NCI-H1694 treated with DMSO at 0.1 percent for 48 hours (cell line): ENCODE measurements at regions not wholly inside any gene's neighbourhood (a gene's known extent, or its start where the extent isn't known, plus 50 kb on each side); places are given as distances from the start of the nearest gene placed in this dataset.
A peak's percentile ranks its signal among the peaks of the same experiment; 100 is the strongest.
"Not testable (repeated sequence)": the region's sequence is repeated elsewhere in the genome, so short reads cannot be mapped to it uniquely, and the experiment has no call there.

Experiments used
- DNase-seq: peaks from one replicate; lab custom pipeline; 2025; lab: John Stamatoyannopoulos, UW

GRCh38 chr17:22265807-22266206 lies 573.5 kb downstream of the KCNJ18 start:
- no peak for DNase-seq

- peak; percentile 49 for DNase-seq
Measured at GRCh38 chr17:22266231-22266630, 573.9 kb downstream of the KCNJ18 start.

DNA sequence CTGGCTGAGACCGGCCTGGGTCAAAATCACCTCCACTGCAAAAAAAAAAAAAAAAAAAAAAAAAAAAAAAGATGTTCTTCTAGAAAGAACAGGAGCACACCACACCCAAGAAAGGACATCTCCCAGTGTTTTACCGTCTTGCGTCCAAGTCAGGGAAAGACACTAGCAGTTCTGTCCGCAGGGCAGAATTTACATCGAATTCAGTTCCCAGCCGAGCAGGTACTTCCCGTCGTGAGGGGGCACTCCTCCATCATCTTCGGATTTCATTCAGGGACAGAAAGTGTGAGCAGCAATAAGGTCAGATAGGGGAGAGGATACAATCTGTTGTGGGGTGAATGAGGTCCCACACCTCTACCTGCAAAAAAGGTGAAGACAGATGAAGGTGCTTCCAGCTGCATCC lies 574.7 kb downstream of the KCNJ18 start:
- no peak for DNase-seq

DNA sequence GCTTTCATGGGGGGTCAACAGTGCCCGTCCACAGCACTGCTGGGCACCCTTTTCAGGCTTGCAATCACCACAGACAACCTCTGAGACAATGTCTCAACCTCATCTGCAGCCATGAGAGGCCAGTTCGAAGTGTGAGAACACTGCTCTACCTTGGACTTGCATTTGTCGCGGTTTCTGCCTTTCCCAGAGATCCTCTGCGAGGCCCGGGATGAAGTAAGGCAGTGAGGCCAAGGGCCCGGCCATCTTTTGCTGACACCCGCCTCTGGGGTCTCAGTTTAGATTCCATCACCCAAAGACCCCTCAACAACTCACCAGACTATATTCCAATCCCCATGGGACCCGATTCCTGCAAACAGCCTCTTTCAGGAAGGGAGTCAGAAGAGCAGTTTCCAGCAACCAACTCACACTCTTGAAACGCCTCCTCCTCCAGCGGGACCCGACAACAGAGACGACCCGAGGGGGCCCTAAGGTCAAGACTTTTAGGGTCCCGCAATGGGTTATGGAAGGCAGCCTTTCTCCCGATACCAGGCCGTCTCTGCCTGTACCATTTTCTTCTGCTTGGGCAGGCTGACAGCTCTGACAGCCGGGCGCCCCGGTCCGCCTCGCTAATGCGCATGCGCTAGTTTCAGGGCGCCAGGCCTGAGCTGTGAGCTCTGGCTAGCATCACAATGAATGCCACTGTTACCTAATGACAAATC lies 576.0 kb downstream of the KCNJ18 start:
- no peak for DNase-seq

DNA sequence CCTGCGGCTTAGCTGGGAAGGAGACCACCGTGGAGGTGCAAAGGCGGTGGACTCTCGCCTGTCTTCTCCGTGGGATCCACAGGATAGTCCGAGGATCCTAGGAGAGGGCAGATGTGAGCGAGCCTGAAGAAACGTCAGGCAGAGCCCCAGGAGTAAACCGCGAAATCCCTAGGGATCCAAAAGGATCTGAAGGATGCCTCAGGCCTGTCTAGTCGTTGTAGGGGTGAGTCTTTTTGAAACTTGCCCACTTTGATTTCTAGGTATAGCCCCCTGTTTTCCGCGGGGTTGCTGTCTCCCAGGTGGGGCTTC lies 576.5 kb downstream of the KCNJ18 start:
- DNase-seq: no peak

DNA sequence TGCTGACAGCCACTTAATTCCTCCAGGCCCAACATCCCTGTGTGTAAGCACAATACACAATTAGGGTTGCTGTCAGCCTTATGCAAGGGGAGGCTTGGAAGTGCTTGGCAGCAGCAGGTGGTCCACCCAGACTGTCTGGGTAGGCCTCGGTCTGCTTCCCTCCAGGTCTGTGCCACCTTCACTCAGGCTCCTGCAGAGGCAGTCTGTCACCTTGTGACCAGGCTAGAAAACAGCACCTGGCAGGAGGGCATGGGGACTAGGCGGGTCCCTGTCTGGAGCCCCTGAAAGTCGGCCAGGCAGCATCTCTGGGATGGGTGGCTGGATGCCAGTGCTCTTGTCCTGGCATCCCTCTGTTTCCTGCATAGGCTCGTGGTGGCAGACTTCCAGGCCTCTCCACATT lies 578.1 kb downstream of the KCNJ18 start:
- no peak for DNase-seq

DNA sequence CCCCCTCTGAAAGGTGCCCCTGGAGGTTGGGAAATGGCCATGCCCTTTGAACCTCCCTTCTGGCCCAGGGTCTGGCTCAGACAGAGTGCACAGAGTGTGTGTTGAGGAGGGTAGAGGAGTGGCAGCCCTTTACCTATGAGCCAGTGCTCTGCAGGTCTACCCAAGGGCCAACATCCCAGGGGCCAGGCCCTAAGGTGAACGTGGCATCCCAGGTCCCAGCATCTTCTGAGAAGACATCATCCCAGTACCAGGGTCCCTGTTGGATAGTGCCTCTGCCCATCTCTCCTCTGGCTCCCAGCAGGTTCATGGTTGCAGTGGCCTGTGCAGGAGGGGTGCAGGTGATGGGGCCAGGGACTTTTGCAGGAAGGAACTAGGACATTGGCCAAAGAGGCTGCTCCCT lies 578.5 kb downstream of the KCNJ18 start:
- DNase-seq: not testable (repeated sequence)

DNA sequence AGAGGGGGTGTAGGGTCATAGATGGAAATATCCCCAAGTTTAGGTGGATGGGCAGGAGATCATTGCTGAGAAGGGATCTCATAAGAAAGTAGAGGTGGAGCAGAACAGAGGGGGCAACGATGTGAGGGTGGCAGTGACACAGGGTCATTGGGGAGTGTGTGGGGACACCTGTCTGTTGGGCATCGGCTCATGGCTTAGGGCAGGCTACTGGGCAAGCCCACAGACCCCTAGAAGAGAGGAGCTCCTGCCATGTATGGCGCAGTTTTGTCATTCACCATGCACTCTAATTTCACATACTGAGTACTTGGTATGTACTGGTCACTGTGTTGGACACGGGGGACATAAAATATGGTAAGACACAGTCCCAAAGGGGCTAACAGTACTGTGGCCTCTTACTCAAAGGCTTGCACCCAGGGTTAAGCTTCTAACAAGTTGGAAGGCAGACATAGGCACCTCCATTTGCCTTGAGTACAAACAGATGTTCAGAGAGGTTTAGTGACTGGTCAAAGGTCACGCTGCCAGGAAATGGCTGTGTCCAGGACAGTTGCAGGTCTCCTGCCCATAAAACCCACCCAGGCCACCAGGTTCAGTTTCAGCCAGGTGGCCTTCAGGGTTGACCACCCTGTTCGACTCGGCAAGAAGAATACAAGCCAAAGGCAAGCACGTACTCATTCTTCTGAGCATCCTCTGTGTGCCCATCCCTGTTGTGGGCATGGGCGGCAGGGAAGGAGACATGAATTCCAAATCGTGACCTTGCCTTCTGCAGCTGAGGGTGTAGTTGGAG lies 580.2 kb downstream of the KCNJ18 start:
- DNase-seq: no peak

DNA sequence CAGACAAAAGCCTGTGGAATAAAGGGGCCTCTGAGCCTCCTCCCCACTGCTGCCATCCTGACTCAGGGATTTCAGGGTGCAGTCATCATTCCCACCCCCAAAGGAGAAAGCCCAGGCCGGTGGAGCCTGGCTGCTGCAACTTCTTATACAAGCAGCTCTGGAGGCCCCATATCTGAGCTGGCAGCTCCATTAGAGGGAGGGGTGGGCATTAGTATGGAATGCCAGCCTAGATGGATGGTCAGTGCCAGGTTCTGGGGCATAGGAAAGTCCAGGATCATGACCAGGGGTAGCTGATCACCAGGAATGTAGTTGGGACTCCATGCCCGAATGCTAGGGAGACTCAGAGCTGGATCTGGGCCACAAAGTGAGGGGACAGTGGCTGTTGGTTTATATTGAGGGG lies 581.0 kb downstream of the KCNJ18 start:
- no peak for DNase-seq

- no peak for DNase-seq
Measured at GRCh38 chr17:22277595-22277994, 585.3 kb downstream of the KCNJ18 start.

GRCh38 chr17:22278302-22279275 lies 586.3 kb downstream of the KCNJ18 start:
- no peak for DNase-seq

DNA sequence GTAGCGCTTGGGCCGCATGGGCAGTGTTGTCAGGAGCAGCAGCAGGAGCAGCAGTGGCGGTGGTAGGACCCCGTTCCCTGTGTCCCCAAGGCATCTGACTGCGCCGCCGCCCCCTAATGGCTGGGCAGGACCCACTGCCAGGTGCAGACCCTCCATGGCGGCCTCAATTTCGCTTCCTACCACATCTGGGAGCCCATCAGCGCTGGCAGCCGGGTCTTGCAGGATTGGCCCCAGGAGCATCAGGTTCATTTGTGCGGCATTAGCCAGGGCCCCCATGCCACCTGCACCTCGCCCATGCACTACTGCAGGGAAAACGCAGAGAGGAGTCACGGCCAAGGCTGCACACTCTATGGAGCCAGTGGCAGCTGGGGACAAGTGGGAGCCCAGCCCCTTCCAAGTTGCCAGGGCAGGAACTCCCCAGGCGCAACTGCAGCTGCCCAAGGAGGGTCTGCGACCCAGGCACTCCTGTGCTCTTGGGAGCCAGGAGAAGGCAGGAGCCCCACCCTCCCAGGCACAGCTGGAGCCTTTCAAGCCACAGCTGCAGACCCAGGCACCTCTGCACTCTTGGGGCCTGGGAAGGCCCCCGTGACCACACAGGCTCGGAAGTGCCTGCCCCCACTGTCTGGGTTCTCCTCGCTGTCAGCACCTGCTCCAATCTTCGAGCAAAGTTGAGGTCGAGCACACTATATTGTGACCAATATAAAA lies 594.2 kb downstream of the KCNJ18 start:
- DNase-seq: no peak

- DNase-seq: not testable (repeated sequence)
Measured at GRCh38 chr17:22298484-22298951, 606.2 kb downstream of the KCNJ18 start.

- DNase-seq: no peak
Measured at GRCh38 chr17:22300177-22300576, 607.9 kb downstream of the KCNJ18 start.

DNA sequence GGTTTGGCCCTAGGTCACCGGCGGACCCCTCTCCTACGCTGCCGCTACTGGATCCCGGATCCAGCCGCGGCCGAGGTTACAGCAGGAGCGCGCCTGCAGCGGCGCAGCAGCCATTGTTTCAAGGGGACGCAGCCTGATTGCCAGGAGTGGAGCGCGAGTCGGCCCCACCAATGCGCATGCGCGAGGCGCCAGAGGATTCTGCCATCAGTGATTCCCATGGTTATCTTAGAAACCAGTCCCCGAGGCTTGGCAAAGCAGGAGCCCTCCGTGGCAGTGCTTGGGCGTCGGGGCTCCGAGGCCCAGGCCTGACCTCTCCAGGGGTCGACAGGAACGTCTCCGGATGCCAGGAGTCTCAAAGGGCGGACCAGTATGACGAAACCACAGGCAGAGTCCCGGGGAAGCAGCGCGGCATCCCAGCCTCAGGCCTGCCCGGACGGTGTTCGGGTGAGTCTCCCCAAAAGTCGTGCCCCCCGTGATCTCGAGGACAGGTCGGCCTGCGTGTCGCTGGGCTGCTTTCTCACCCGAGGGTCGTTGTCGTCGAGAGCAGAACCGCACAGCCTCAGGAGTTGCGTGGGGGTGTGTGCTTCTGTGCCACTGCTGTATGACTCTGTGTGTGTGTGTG lies 608.5 kb downstream of the KCNJ18 start:
- DNase-seq: no peak

DNA sequence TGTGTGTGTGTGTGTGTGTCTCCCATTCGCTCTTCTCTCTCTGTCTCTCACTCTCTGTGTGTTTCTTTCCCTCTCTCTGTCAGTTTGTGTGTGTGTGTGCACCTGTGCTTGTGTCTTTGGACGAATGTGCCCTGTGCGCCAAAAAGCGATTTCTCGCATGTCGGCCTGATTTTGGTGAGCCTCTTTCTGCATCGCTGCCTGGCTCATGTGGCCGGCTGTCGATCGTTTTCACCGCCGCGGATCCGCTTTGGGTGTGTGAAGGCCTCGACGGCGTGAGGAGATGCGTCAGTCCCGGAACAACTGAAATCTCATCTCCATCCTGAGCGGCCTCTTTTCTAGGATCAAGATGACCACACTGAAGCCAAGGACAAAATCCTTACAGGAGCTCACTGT lies 609.0 kb downstream of the KCNJ18 start:
- DNase-seq: no peak

DNA sequence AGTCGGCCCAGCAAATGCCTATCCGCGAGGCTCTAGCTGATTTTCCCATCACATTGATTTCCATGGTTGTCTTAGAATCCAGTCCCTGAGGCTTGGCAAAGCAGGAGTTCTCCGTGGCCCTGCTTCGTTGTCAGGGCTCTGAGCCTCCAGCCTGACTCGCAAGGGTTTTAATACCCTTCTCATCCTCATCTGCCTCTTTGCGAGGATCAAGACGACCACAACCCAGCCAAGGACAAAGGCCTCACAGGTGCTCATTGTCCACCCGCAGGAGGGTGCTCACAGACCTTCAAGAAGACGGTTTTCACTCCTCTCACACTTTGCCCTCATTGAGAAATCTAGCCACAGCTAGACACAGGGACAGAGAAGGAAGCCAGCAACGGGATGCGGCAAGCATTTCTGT lies 610.8 kb downstream of the KCNJ18 start:
- DNase-seq: no peak

DNA sequence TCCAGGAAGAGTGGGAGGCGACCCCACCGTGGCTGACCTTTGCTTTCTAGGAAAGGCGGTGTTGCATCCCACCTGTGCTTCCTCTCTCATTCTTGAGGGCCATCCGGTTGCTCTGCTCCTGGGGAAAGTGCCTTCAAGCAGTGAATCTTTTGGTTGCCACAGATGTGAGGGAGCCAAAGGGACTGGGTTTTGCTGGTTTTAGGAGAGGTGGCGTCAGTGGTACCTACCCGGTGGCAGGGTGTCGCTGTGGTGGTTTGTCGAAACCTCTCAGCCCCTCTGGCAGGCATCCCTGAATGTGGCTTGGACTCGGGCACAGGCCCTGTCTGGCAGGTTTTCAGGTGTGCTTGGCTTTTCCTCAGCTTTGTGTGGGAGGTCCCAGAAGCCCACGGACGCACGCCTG lies 611.5 kb downstream of the KCNJ18 start:
- DNase-seq: no peak

DNA sequence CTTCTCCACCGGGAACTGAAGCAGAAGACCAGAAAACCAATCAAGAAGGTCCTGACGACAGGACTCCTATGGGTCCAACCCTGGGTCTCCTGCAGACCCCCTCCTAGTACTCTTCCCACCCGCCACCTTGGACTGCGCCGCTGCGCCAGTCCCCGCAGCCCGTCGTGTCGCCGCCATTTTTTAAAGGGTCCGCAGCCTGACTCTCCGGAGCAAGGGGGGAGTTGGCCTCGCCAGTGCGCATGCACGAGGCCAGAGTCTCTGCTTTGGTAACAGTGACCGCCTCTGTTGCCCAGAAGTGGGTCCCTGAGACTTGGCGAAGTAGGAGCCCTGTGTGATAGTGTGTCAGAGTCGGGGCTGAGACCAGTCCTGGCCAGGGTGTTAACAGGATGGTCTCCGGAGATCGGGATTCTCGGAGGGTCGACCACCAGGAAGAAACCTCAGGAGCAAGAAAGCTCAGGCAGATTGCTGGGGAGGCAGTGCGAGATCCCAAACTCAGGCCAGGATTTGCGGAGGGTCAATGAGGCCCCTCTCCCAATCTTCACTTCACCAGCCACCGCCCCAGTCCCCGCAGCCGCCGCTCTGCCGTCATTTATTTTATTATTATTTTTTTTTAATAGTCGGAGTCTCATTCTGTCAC lies 612.5 kb downstream of the KCNJ18 start:
- no peak for DNase-seq

GRCh38 chr17:22305356-22306071 lies 613.2 kb downstream of the KCNJ18 start:
- no peak for DNase-seq
